ENCODE measurements at regions not wholly inside any gene's neighbourhood (a gene's known extent, or its start where the extent isn't known, plus 50 kb on each side); places are given as distances from the start of the nearest gene placed in this dataset.
A peak's percentile ranks its signal among the peaks of the same experiment; 100 is the strongest.
"Not testable (repeated sequence)": the region's sequence is repeated elsewhere in the genome, so short reads cannot be mapped to it uniquely, and the experiment has no call there.

GRCh38 chr14:105666420-105666819 is 140.0 kb downstream of the TMEM121 start:
- Histone ChIP-seq H3K4me3 (no peak overlapping the region), H3K27ac (no peak overlapping the region), H3K9ac (no peak overlapping the region), H3K36me3 (no peaks in the 10 kb centered on the region), H3K9me3 (replicated peaks in 1 of 11) (no peaks in the 10 kb centered on the region), H4K20me1 (no peaks in the 10 kb centered on the region), H3K4me1 (peaks cover 0 to 11% (median 5%) of the 10 kb centered on the region in 10 experiments; a peak in 8 of 20 replicates), H3K4me2 (no peak overlapping the region), H3K27me3 (no peaks in the 10 kb centered on the region)
- no peak for TF ChIP-seq Cebpa-rat (IDR thresholded peaks at IDR 0.05)

GRCh38 chr14:105666991-105667662 is 140.7 kb downstream of the TMEM121 start:
- not testable (repeated sequence) for H3K27me3 ChIP-seq; H3K9ac ChIP-seq; H4K20me1 ChIP-seq; H3K36me3 ChIP-seq; H3K4me3 ChIP-seq; H3K9me3 ChIP-seq (replicated peaks in 1 of 11); H3K4me2 ChIP-seq; H3K27ac ChIP-seq
- H3K4me1 ChIP-seq, result peaks cover 0 to 11% (median 5%) of the 10 kb centered on the region in 10 experiments; a peak in 8 of 20 replicates

- H3K9me3 ChIP-seq (replicated peaks in 1 of 11); H3K27ac ChIP-seq; H3K9ac ChIP-seq; H3K27me3 ChIP-seq; H3K4me3 ChIP-seq; H3K36me3 ChIP-seq; H4K20me1 ChIP-seq: not testable (repeated sequence)
- Histone ChIP-seq H3K4me2 (peak overlapping the region in 4 of 11 experiments; percentile 23 to 52 (median 42); a peak in 4 of 22 replicates), H3K4me1 (peaks cover 0 to 11% (median 5%) of the 10 kb centered on the region in 10 experiments; a peak in 8 of 20 replicates)
Measured at GRCh38 chr14:105667663-105668020, 141.3 kb downstream of the TMEM121 start.

GRCh38 chr14:105668021-105668420 is 141.6 kb downstream of the TMEM121 start:
- H3K36me3 ChIP-seq; H3K27me3 ChIP-seq; H3K9me3 ChIP-seq (replicated peaks in 1 of 11); H3K27ac ChIP-seq; H3K9ac ChIP-seq; H4K20me1 ChIP-seq; H3K4me3 ChIP-seq: not testable (repeated sequence)
- Histone ChIP-seq H3K4me1 (peaks cover 0 to 11% (median 5%) of the 10 kb centered on the region in 10 experiments; a peak in 8 of 20 replicates), H3K4me2 (peak overlapping the region in 6 of 11 experiments; percentile 23 to 52 (median 42); a peak in 7 of 22 replicates)

- H4K20me1 ChIP-seq; H3K27ac ChIP-seq; H3K4me3 ChIP-seq; H3K36me3 ChIP-seq; H3K9ac ChIP-seq; H3K9me3 ChIP-seq (replicated peaks in 1 of 11); H3K27me3 ChIP-seq: not testable (repeated sequence)
- Histone ChIP-seq H3K4me1 (peaks cover 0 to 11% (median 5%) of the 10 kb centered on the region in 10 experiments; a peak in 8 of 20 replicates), H3K4me2 (peak overlapping the region in 6 of 11 experiments; percentile 23 to 52 (median 42); a peak in 7 of 22 replicates)
Measured at GRCh38 chr14:105668471-105669230, 142.3 kb downstream of the TMEM121 start.

- not testable (repeated sequence) for H3K36me3 ChIP-seq
Measured at GRCh38 chr14:105669231-105669610, 142.8 kb downstream of the TMEM121 start.

GRCh38 chr14:105669646-105670045 is 143.3 kb downstream of the TMEM121 start:
- not testable (repeated sequence) for H3K9me3 ChIP-seq (replicated peaks in 1 of 11); H3K4me3 ChIP-seq; H3K9ac ChIP-seq; H3K36me3 ChIP-seq; H3K4me2 ChIP-seq; H3K27ac ChIP-seq; H3K27me3 ChIP-seq; H4K20me1 ChIP-seq
- peaks cover 0 to 11% (median 5%) of the 10 kb centered on the region in 10 experiments; a peak in 8 of 20 replicates for H3K4me1 ChIP-seq

More at GRCh38 chr14:105669231-105669610, 142.8 kb downstream of the TMEM121 start:
- not testable (repeated sequence) for H3K9ac ChIP-seq; H3K9me3 ChIP-seq (replicated peaks in 1 of 11); H3K4me2 ChIP-seq; H3K27ac ChIP-seq; H3K4me3 ChIP-seq; H3K27me3 ChIP-seq; H4K20me1 ChIP-seq
- peaks cover 0 to 11% (median 5%) of the 10 kb centered on the region in 10 experiments; a peak in 8 of 20 replicates for H3K4me1 ChIP-seq

- not testable (repeated sequence) for H3K4me2 ChIP-seq; H3K4me3 ChIP-seq; H3K27ac ChIP-seq; H3K9me3 ChIP-seq (replicated peaks in 1 of 11); H3K9ac ChIP-seq; H4K20me1 ChIP-seq; H3K27me3 ChIP-seq; H3K36me3 ChIP-seq
- H3K4me1 ChIP-seq, result peaks cover 0 to 11% (median 5%) of the 10 kb centered on the region in 10 experiments; a peak in 8 of 20 replicates
Measured at GRCh38 chr14:105672450-105673200, 146.2 kb downstream of the TMEM121 start.

- not testable (repeated sequence) for H4K20me1 ChIP-seq; H3K9me3 ChIP-seq (replicated peaks in 1 of 11); H3K27me3 ChIP-seq; H3K9ac ChIP-seq; H3K4me1 ChIP-seq; H3K27ac ChIP-seq; H3K4me2 ChIP-seq; H3K4me3 ChIP-seq; H3K36me3 ChIP-seq
Measured at GRCh38 chr14:105675433-105675832, 149.1 kb downstream of the TMEM121 start.

- H3K4me2 ChIP-seq; H3K36me3 ChIP-seq; H3K27ac ChIP-seq; H3K9me3 ChIP-seq (replicated peaks in 1 of 11); H3K4me1 ChIP-seq; H4K20me1 ChIP-seq; H3K4me3 ChIP-seq; H3K27me3 ChIP-seq; H3K9ac ChIP-seq: not testable (repeated sequence)
Measured at GRCh38 chr14:105675905-105676670, 149.7 kb downstream of the TMEM121 start.

- not testable (repeated sequence) for H3K9me3 ChIP-seq (replicated peaks in 1 of 11); H3K27ac ChIP-seq; H3K9ac ChIP-seq; H3K27me3 ChIP-seq; H4K20me1 ChIP-seq; H3K36me3 ChIP-seq; H3K4me3 ChIP-seq
- H3K4me2 ChIP-seq, result peak overlapping the region in 5 of 11 experiments; percentile 8 to 55 (median 43); a peak in 8 of 22 replicates
- peaks cover 0 to 11% (median 0%) of the 10 kb centered on the region in 10 experiments; a peak in 6 of 20 replicates for H3K4me1 ChIP-seq
Measured at GRCh38 chr14:105678057-105678456, 151.7 kb downstream of the TMEM121 start.

All from BLaER1 treated with 17β-estradiol and CSF1 and Interleukin-3, amounts not matched to agents 10 nM and 100 nM (cell line).